H9 (cell line): ENCODE measurements at regions not wholly inside any gene's neighbourhood (a gene's known extent, or its start where the extent isn't known, plus 50 kb on each side); places are given as distances from the start of the nearest gene placed in this dataset.

Source experiments
- DNase-seq: peaks from one replicate; pipeline ENCODE4 v3.0.0-alpha.2; 2017
- H2AFZ ChIP-seq: one replicate; pipeline ENCODE4 v1.6.1; 2013; ENCODE audit warnings: mild to moderate bottlenecking, low read length, control low read depth, moderate library complexity
- H2AK5ac ChIP-seq: 2 replicates; pipeline ENCODE4 v1.6.1; 2013; ENCODE audit warnings: low read length, control low read depth, mixed read lengths; ENCODE audit not compliant: insufficient read length
- H2BK120ac ChIP-seq: one replicate; pipeline ENCODE4 v1.6.1; 2013; ENCODE audit warnings: low read depth, mild to moderate bottlenecking, low read length, control low read depth, inconsistent platforms; ENCODE audit not compliant: poor library complexity, severe bottlenecking
- H2BK12ac ChIP-seq: 2 replicates; pipeline ENCODE4 v1.6.1; 2013; ENCODE audit warnings: low read length, control low read depth, mixed read lengths, low read depth; ENCODE audit not compliant: insufficient read length
- H2BK15ac ChIP-seq: 2 replicates; pipeline ENCODE4 v1.6.1; 2013; ENCODE audit warnings: low read depth, low read length, control low read depth
- H2BK20ac ChIP-seq: one replicate; pipeline ENCODE4 v1.6.1; 2013; ENCODE audit warnings: low read depth, mild to moderate bottlenecking, low read length, control low read depth, inconsistent platforms; ENCODE audit not compliant: poor library complexity, severe bottlenecking
- H2BK5ac ChIP-seq: 2 replicates; pipeline ENCODE4 v1.6.1; 2013; ENCODE audit warnings: low read length, control low read depth, mixed read lengths; ENCODE audit not compliant: insufficient read length
- H3K14ac ChIP-seq: 2 replicates; pipeline ENCODE4 v1.6.1; 2013; ENCODE audit warnings: low read length, control low read depth; ENCODE audit not compliant: insufficient read depth
- H3K18ac ChIP-seq: 2 replicates; pipeline ENCODE4 v1.6.1; 2013; ENCODE audit warnings: low read depth, mild to moderate bottlenecking, mixed read lengths, low read length, control low read depth; ENCODE audit not compliant: insufficient read length
- H3K23ac ChIP-seq: 2 replicates; pipeline ENCODE4 v1.6.1; 2013; ENCODE audit warnings: low read length, control low read depth, mixed read lengths, low read depth; ENCODE audit not compliant: insufficient read length
- H3K23me2 ChIP-seq: 2 replicates; pipeline ENCODE4 v1.6.1; 2013; ENCODE audit warnings: low read depth, mild to moderate bottlenecking, mixed read lengths, low read length, control low read depth; ENCODE audit not compliant: insufficient read length, poor library complexity, severe bottlenecking
- H3K27ac ChIP-seq: 2 replicates; pipeline ENCODE4 v1.5.1; 2013; ENCODE audit warnings: low read length, control low read depth, mixed read lengths, low read depth; ENCODE audit not compliant: insufficient read length
- H3K27me3 ChIP-seq: 2 replicates; pipeline ENCODE4 v1.6.1; 2013; ENCODE audit warnings: low read length, control low read depth, inconsistent platforms; ENCODE audit not compliant: insufficient read depth
- H3K4ac ChIP-seq: 2 replicates; pipeline ENCODE4 v1.6.1; 2013; ENCODE audit warnings: low read depth, mild to moderate bottlenecking, control low read depth, inconsistent platforms, low read length, moderate library complexity
- H3K4me1 ChIP-seq: 2 replicates; pipeline ENCODE4 v1.6.1; 2013; ENCODE audit warnings: low read length, control low read depth, inconsistent platforms; ENCODE audit not compliant: insufficient read depth
- H3K4me2 ChIP-seq: 2 replicates; pipeline ENCODE4 v1.6.1; 2013; ENCODE audit warnings: low read length, control low read depth, mixed read lengths; ENCODE audit not compliant: insufficient read length, insufficient read depth
- H3K56ac ChIP-seq: 2 replicates; pipeline ENCODE4 v1.6.1; 2013; ENCODE audit warnings: low read depth, mild to moderate bottlenecking, mixed read lengths, low read length, control low read depth; ENCODE audit not compliant: insufficient read length
- H3K79me1 ChIP-seq: 2 replicates; pipeline ENCODE4 v1.6.1; 2013; ENCODE audit warnings: low read depth, mild to moderate bottlenecking, moderate library complexity, low read length, control low read depth, inconsistent platforms; ENCODE audit not compliant: insufficient read depth, poor library complexity, severe bottlenecking
- H3K79me2 ChIP-seq: 2 replicates; pipeline ENCODE4 v1.6.1; 2013; ENCODE audit warnings: low read length, control low read depth, inconsistent platforms; ENCODE audit not compliant: insufficient read depth
- H3K9ac ChIP-seq: 2 replicates; pipeline ENCODE4 v1.6.1; 2013; ENCODE audit warnings: low read length, control low read depth, mixed read lengths; ENCODE audit not compliant: insufficient read length; ENCODE audit errors: extremely low read depth
- H3K9me3 ChIP-seq: one replicate; pipeline ENCODE4 v1.6.1; 2013; ENCODE audit warnings: low read depth, low read length, inconsistent platforms; ENCODE audit not compliant: control insufficient read depth
- H3T11ph ChIP-seq: one replicate; pipeline ENCODE4 v1.6.1; 2013; ENCODE audit warnings: mild to moderate bottlenecking, low read length, control low read depth, inconsistent platforms
- H4K20me1 ChIP-seq: one replicate; pipeline ENCODE4 v1.6.1; 2013; ENCODE audit not compliant: control insufficient read depth, insufficient read length, insufficient read depth
- H4K5ac ChIP-seq: 2 replicates; pipeline ENCODE4 v1.6.1; 2013; ENCODE audit warnings: low read depth, mild to moderate bottlenecking, mixed read lengths, low read length, control low read depth; ENCODE audit not compliant: insufficient read length
- H4K8ac ChIP-seq: replicated peaks from 2 replicates; pipeline ENCODE4 v1.6.1; 2013; ENCODE audit warnings: low read length, control low read depth, mixed read lengths, low read depth; ENCODE audit not compliant: insufficient read length
- H4K91ac ChIP-seq: 2 replicates; pipeline ENCODE4 v1.6.1; 2013; ENCODE audit warnings: low read depth, mild to moderate bottlenecking, moderate library complexity, mixed read lengths, low read length, control low read depth; ENCODE audit not compliant: insufficient read length
- H3K27ac Mint-ChIP-seq, 3 experiments: 2 replicates in 2 of 3; 3 replicates in 1 of 3; pipeline ENCODE4 v1.8.0; 2020 to 2021; ENCODE audit warnings: mixed read lengths in 3 of 3, mild to moderate bottlenecking in 1 of 3, moderate library complexity in 1 of 3
- H3K27me3 Mint-ChIP-seq: 2 replicates; pipeline ENCODE4 v1.8.0; 2021; ENCODE audit warnings: low read depth, mild to moderate bottlenecking, moderate library complexity, mixed read lengths
- H3K36me3 Mint-ChIP-seq, 3 experiments: 2 replicates in 2 of 3; 3 replicates in 1 of 3; pipeline ENCODE4 v1.8.0; 2020 to 2021; ENCODE audit warnings: low read depth in 3 of 3, mixed read lengths in 3 of 3; ENCODE audit not compliant: insufficient read depth in 1 of 3
- H3K4me1 Mint-ChIP-seq, 2 experiments: 2 replicates each; pipeline ENCODE4 v1.8.0; 2020; ENCODE audit warnings: mixed read lengths in 2 of 2
- H3K4me3 Mint-ChIP-seq, 2 experiments: 2 replicates in 1 of 2; 3 replicates in 1 of 2; pipeline ENCODE4 v1.8.0; 2020 to 2021; ENCODE audit warnings: mild to moderate bottlenecking in 2 of 2, mixed read lengths in 2 of 2, moderate library complexity in 1 of 2
- H3K9me3 Mint-ChIP-seq, 2 experiments: 2 replicates in 1 of 2; 3 replicates in 1 of 2; pipeline ENCODE4 v1.8.0; 2020; ENCODE audit warnings: mild to moderate bottlenecking in 2 of 2, mixed read lengths in 2 of 2, moderate library complexity in 1 of 2
- WGBS: extraction: QIAGEN DNeasy Blood & Tissue Kit; methylation state at CpG from one replicate; pipeline ENCODE4 v1.1.7; 2013; ENCODE audit warnings: missing lambda C conversion rate, low lambda C conversion rate, mixed read lengths; ENCODE audit not compliant: insufficient read length; ENCODE audit errors: extremely low coverage; 5-methylcytosine and 5-hydroxymethylcytosine counted together
- TF ChIP-seq, protein P1 (sequence below): fragments of 200-600 bp; sonication (generic); conservative IDR thresholded peaks from 3 replicates; pipeline ENCODE4 v1.8.0; 2021; ENCODE audit warnings: antibody characterized with exemption, mild to moderate bottlenecking

GRCh38 chr5:2860101-2860500 is 108.6 kb upstream of the IRX2 start:
- H2BK120ac ChIP-seq = no peak overlapping the region
- no peaks in the 10 kb centered on the region for H3K79me1 ChIP-seq
- no peak overlapping the region for H3K9ac ChIP-seq
- H3K9me3 ChIP-seq = no peaks in the 10 kb centered on the region
- Mint-ChIP-seq H3K9me3 (no peaks in the 10 kb centered on the region; a peak in 1 of 5 replicates), H3K27me3 (no peaks in the 10 kb centered on the region; the same call in 1 of the 2 replicates), H3K4me3 (no peak overlapping the region), H3K27ac (no peak overlapping the region), H3K4me1 (peaks cover 6 to 10% of the 10 kb centered on the region in 2 experiments), H3K36me3 (no peaks in the 10 kb centered on the region; a peak in 1 of 7 replicates)
- no peak for DNase-seq
- no peak overlapping the region for H2BK20ac ChIP-seq
- no peaks in the 10 kb centered on the region for H3K79me2 ChIP-seq
- no peak overlapping the region for H2BK12ac ChIP-seq
- WGBS = no CpG with 5 or more reads among the region's 10 CpGs
- no peaks in the 10 kb centered on the region for H4K20me1 ChIP-seq
- no peak overlapping the region for H4K91ac ChIP-seq
- H3K23me2 ChIP-seq = no peaks in the 10 kb centered on the region
- H2BK5ac ChIP-seq = no peak overlapping the region
- no peak overlapping the region for H2BK15ac ChIP-seq
- no peak overlapping the region for H3T11ph ChIP-seq
- H4K5ac ChIP-seq = no peak overlapping the region
- no peak overlapping the region for H2AFZ ChIP-seq
- no peak overlapping the region for H3K27ac ChIP-seq
- no peak overlapping the region for H3K18ac ChIP-seq
- H3K56ac ChIP-seq = no peak overlapping the region
- H3K27me3 ChIP-seq = no peaks in the 10 kb centered on the region
- H4K8ac ChIP-seq = no peak overlapping the region
- no peak overlapping the region; the same call in 1 of the 2 replicates for H3K14ac ChIP-seq
- no peak overlapping the region for H3K4ac ChIP-seq
- no peak overlapping the region for H3K4me2 ChIP-seq
- TF ChIP-seq, protein P1, sequence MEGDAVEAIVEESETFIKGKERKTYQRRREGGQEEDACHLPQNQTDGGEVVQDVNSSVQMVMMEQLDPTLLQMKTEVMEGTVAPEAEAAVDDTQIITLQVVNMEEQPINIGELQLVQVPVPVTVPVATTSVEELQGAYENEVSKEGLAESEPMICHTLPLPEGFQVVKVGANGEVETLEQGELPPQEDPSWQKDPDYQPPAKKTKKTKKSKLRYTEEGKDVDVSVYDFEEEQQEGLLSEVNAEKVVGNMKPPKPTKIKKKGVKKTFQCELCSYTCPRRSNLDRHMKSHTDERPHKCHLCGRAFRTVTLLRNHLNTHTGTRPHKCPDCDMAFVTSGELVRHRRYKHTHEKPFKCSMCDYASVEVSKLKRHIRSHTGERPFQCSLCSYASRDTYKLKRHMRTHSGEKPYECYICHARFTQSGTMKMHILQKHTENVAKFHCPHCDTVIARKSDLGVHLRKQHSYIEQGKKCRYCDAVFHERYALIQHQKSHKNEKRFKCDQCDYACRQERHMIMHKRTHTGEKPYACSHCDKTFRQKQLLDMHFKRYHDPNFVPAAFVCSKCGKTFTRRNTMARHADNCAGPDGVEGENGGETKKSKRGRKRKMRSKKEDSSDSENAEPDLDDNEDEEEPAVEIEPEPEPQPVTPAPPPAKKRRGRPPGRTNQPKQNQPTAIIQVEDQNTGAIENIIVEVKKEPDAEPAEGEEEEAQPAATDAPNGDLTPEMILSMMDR = no peak
- H3K23ac ChIP-seq = no peak overlapping the region
- H3K4me1 ChIP-seq = no peaks in the 10 kb centered on the region
- H2AK5ac ChIP-seq = no peak overlapping the region
